ENCODE measurements at regions not wholly inside any gene's neighbourhood (a gene's known extent, or its start where the extent isn't known, plus 50 kb on each side); places are given as distances from the start of the nearest gene placed in this dataset.
A peak's percentile ranks its signal among the peaks of the same experiment; 100 is the strongest.
"Not testable (repeated sequence)": the region's sequence is repeated elsewhere in the genome, so short reads cannot be mapped to it uniquely, and the experiment has no call there.

DNA sequence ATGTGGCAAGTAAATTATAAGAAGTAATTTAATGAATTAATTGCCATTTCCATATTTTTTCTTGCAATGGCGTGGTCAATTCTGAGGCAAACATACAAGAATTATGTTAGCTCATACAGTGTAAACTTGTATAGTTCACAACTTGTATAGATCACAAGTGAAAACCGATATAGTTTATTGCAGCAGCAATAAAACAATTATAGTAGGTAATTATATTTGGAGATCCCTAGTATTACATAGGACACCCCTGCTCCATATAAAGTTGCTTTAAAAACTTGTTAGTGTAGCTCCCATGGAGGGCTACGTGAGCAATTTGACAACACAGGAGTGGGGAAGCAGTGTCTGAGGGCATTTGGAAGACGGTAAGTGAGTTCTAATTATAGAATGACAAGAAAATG lies 288.2 kb downstream of the SOCS6 start:
- TF ChIP-seq CTCF (IDR thresholded peaks at IDR 0.05; ENCODE audit: insufficient read depth, low read length, severe bottlenecking), result no peak
- Histone ChIP-seq H3K36me3 (ENCODE audit: control insufficient read depth, insufficient read depth, low read length) (no peaks in the 10 kb centered on the region), H3K4me3 (ENCODE audit: low read depth, low read length) (no peak overlapping the region), H3K27me3 (ENCODE audit: control insufficient read depth, insufficient read depth, low read length) (no peaks in the 10 kb centered on the region)
- FAIRE-seq (no peak), DNase-seq (ENCODE audit: low read depth) (no peak)

DNA sequence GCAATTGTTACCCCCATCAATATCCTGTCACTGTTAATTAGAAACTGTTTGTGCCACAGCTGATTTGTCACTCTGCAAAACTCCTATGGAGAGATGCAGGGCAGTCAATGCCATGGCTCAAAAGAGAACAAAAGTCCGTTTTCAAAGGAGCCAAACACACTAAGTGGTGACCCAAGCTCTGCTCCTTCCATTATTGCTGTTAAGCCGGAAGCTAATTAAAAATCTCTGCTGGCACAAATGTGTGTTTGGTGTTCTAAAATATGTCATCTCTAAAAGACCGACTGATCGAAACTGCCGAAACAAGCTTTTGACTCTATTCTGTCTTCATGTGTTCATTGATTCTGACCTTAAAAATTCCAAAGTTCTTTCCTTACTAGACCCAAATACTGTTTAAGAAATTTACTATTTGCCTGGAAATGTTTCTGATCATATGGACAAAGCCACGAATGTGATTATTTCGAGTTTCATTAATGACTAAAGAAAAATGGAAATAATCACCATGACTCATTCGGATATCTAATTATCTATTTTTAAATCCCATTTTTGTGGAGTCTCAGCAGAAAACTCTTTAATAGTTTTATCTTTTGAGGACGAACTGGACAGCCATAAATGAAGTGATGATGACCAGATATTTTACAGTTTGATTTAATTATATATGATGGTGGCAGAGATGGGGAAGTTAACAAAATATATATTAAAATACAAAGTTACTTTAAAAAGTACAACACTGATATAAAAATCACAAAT lies 287.6 kb downstream of the SOCS6 start:
- FAIRE-seq, result no peak
- Histone ChIP-seq H3K27me3 (ENCODE audit: control insufficient read depth, insufficient read depth, low read length) (no peaks in the 10 kb centered on the region), H3K4me3 (ENCODE audit: low read depth, low read length) (no peak overlapping the region), H3K36me3 (ENCODE audit: control insufficient read depth, insufficient read depth, low read length) (no peaks in the 10 kb centered on the region)
- TF ChIP-seq CTCF (IDR thresholded peaks at IDR 0.05; ENCODE audit: insufficient read depth, low read length, severe bottlenecking), result no peak
- DNase-seq (ENCODE audit: low read depth), result no peak

DNA sequence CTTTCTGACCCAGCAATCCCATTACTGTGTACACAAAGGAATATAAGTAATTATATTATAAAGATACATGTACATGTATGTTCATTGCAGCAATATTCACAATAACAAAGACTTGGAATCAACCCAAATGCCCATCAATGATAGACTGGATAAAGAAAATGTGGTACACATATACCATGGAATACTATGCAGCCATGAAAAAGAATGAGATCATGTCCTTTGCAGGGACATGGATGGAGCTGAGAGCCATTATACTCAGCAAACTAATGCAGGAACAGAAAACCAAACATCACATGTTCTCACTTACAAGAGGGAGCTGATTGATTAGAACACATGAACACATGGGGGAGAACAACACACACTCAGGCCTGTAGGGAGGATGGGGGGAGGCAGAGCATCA lies 286.1 kb downstream of the SOCS6 start:
- not testable (repeated sequence) for H3K4me3 ChIP-seq (ENCODE audit: low read depth, low read length); H3K27me3 ChIP-seq (ENCODE audit: control insufficient read depth, insufficient read depth, low read length); DNase-seq (ENCODE audit: low read depth); H3K36me3 ChIP-seq (ENCODE audit: control insufficient read depth, insufficient read depth, low read length); FAIRE-seq

DNA sequence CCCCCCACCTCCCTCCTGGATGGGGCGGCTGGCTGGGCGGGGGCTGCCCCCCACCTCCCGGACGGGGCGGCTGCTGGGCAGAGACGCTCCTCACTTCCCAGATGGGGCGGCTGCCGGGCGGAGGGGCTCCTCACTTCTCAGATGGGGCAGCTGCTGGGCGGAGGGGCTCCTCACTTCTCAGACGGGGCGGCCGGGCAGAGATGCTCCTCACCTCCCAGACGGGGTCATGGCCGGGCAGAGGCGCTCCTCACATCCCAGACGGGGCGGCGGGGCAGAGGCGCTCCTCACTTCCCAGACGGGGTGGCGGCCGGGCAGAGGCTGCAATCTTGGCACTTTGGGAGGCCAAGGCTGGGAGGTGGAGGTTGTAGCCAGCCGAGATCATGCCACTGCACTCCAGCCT lies 280.8 kb downstream of the SOCS6 start:
- FAIRE-seq; H3K36me3 ChIP-seq (ENCODE audit: control insufficient read depth, insufficient read depth, low read length); H3K27me3 ChIP-seq (ENCODE audit: control insufficient read depth, insufficient read depth, low read length); DNase-seq (ENCODE audit: low read depth); H3K4me3 ChIP-seq (ENCODE audit: low read depth, low read length): not testable (repeated sequence)

- Histone ChIP-seq H3K4me3 (ENCODE audit: low read depth, low read length) (no peak overlapping the region), H3K36me3 (ENCODE audit: control insufficient read depth, insufficient read depth, low read length) (no peaks in the 10 kb centered on the region), H3K27me3 (ENCODE audit: control insufficient read depth, insufficient read depth, low read length) (no peaks in the 10 kb centered on the region)
- no peak for FAIRE-seq
- no peak for TF ChIP-seq CTCF (IDR thresholded peaks at IDR 0.05; ENCODE audit: insufficient read depth, low read length, severe bottlenecking)
- no peak for DNase-seq (ENCODE audit: low read depth)
Observed at GRCh38 chr18:70559446-70559845, 270.6 kb downstream of the SOCS6 start.

GRCh38 chr18:70558371-70558770 lies 269.5 kb downstream of the SOCS6 start:
- Histone ChIP-seq H3K36me3 (ENCODE audit: control insufficient read depth, insufficient read depth, low read length) (no peaks in the 10 kb centered on the region), H3K27me3 (ENCODE audit: control insufficient read depth, insufficient read depth, low read length) (no peaks in the 10 kb centered on the region), H3K4me3 (ENCODE audit: low read depth, low read length) (no peak overlapping the region)
- FAIRE-seq (no peak), DNase-seq (ENCODE audit: low read depth) (no peak)
- no peak for TF ChIP-seq CTCF (IDR thresholded peaks at IDR 0.05; ENCODE audit: insufficient read depth, low read length, severe bottlenecking)

GRCh38 chr18:70554854-70555445 lies 266.1 kb downstream of the SOCS6 start:
- TF ChIP-seq CTCF (IDR thresholded peaks at IDR 0.05; ENCODE audit: insufficient read depth, low read length, severe bottlenecking), result no peak
- Histone ChIP-seq H3K36me3 (ENCODE audit: control insufficient read depth, insufficient read depth, low read length) (no peaks in the 10 kb centered on the region), H3K27me3 (ENCODE audit: control insufficient read depth, insufficient read depth, low read length) (no peaks in the 10 kb centered on the region), H3K4me3 (ENCODE audit: low read depth, low read length) (no peak overlapping the region)
- DNase-seq (ENCODE audit: low read depth), result peak; percentile 1
- no peak for FAIRE-seq
